GM12864 (cell line): ENCODE measurements at regions not wholly inside any gene's neighbourhood (a gene's known extent, or its start where the extent isn't known, plus 50 kb on each side); places are given as distances from the start of the nearest gene placed in this dataset.
"Not testable (repeated sequence)": the region's sequence is repeated elsewhere in the genome, so short reads cannot be mapped to it uniquely, and the experiment has no call there.

Experiments used
- DNase-seq: peaks from one replicate; pipeline ENCODE4 v3.0.0-alpha.2; 2011; ENCODE audit warnings: low read depth
- H3K4me3 ChIP-seq: 2 replicates; pipeline ENCODE4 v1.5.1; 2011; ENCODE audit warnings: mild to moderate bottlenecking, low read depth, low read length, control low read depth
- TF ChIP-seq, protein P1 (sequence below): IDR thresholded peaks from 2 replicates; pipeline ENCODE4 v1.5.1; 2011; ENCODE audit warnings: low read depth, mild to moderate bottlenecking, moderate library complexity, low read length, control low read depth, inconsistent platforms; ENCODE audit errors: missing control alignments

- TF ChIP-seq, protein P1, sequence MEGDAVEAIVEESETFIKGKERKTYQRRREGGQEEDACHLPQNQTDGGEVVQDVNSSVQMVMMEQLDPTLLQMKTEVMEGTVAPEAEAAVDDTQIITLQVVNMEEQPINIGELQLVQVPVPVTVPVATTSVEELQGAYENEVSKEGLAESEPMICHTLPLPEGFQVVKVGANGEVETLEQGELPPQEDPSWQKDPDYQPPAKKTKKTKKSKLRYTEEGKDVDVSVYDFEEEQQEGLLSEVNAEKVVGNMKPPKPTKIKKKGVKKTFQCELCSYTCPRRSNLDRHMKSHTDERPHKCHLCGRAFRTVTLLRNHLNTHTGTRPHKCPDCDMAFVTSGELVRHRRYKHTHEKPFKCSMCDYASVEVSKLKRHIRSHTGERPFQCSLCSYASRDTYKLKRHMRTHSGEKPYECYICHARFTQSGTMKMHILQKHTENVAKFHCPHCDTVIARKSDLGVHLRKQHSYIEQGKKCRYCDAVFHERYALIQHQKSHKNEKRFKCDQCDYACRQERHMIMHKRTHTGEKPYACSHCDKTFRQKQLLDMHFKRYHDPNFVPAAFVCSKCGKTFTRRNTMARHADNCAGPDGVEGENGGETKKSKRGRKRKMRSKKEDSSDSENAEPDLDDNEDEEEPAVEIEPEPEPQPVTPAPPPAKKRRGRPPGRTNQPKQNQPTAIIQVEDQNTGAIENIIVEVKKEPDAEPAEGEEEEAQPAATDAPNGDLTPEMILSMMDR, result no peak
- DNase-seq, result no peak
- no peak overlapping the region for H3K4me3 ChIP-seq
Measured at GRCh38 chr4:126757219-126757618, 875.5 kb upstream of the INTU start.

- TF ChIP-seq, protein P1, result no peak
- no peak for DNase-seq
- no peak overlapping the region for H3K4me3 ChIP-seq
Measured at GRCh38 chr4:126758493-126758892, 874.3 kb upstream of the INTU start.

GRCh38 chr4:126761947-126762662 lies 870.7 kb upstream of the INTU start:
- no peak for DNase-seq
- TF ChIP-seq, protein P1, result no peak
- no peak overlapping the region for H3K4me3 ChIP-seq

GRCh38 chr4:126762663-126763247 lies 870.0 kb upstream of the INTU start:
- no peak for DNase-seq
- no peak overlapping the region for H3K4me3 ChIP-seq
- TF ChIP-seq, protein P1, result no peak

GRCh38 chr4:126766241-126766640 lies 866.5 kb upstream of the INTU start:
- H3K4me3 ChIP-seq, result no peak overlapping the region
- DNase-seq, result no peak
- TF ChIP-seq, protein P1, result no peak

DNA sequence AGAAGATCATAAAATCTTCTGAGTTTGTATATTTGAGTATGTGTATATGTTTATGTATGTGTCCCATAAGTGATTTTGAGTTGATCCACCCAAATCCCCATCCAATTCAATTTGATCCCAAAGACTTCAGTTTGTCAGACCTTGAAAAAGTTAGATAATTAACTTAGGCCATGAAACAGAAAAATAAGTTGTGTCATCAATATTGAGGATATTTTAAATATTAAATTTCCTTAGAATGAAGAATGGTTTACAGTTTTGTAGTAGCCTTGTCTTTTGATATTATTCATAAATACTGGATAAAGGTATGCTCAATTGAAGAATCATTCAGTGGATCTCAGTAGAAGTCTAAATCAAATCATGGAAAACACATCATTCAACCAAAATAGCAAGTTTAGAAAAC lies 864.4 kb upstream of the INTU start:
- no peak for DNase-seq
- TF ChIP-seq, protein P1, result no peak
- H3K4me3 ChIP-seq, result no peak overlapping the region

GRCh38 chr4:126770811-126771553 lies 861.8 kb upstream of the INTU start:
- H3K4me3 ChIP-seq, DNase-seq: not testable (repeated sequence)

DNA sequence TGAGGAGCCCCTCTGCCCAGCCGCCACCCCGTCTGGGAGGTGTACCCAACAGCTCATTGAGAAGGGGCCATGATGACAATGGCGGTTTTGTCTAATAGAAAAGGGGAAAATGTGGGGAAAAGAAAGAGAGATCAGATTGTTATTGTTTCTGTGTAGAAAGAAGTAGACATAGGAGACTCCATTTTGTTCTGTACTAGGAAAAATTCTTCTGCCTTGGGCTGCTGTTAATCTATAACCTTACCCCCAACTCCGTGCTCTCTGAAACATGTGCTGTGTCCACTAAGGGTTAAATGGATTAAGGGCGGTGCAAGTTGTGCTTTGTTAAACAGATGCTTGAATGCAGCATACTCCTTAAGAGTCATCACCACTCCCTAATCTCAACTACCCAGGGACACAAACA lies 861.1 kb upstream of the INTU start:
- H3K4me3 ChIP-seq, DNase-seq: not testable (repeated sequence)
